WTC11 (cell line): ENCODE measurements at regions not wholly inside any gene's neighbourhood (a gene's known extent, or its start where the extent isn't known, plus 50 kb on each side); places are given as distances from the start of the nearest gene placed in this dataset.
A peak's percentile ranks its signal among the peaks of the same experiment; 100 is the strongest.

ENCODE experiments used
- ATAC-seq: fragments of 200-7000 bp; cut with Tn5 transposase; 2 replicates; pipeline ENCODE4 v1.10.0; 2021; ENCODE audit warnings: mild to moderate bottlenecking, moderate library complexity
- CTCF ChIA-PET: fragments of 300-600 bp; sonication (Branson Sonifier 250); formaldehyde crosslinking; loops from one replicate; lab custom pipeline; 2021; ENCODE audit warnings: antibody characterized with exemption; lab: Charles Lee
- POLR2A ChIA-PET: fragments of 350-600 bp; sonication (Branson Sonifier 250); formaldehyde crosslinking; loops from one replicate; lab custom pipeline; 2021; ENCODE audit warnings: antibody characterized with exemption; lab: Charles Lee
- DNase-seq: peaks from one replicate; pipeline ENCODE4 v3.0.0; 2021; ENCODE audit warnings: low spot score
- H3K27ac Mint-ChIP-seq: 2 replicates; pipeline ENCODE4 v1.8.0; 2021; ENCODE audit warnings: mixed read lengths
- H3K27me3 Mint-ChIP-seq: 2 replicates; pipeline ENCODE4 v1.8.0; 2021; ENCODE audit warnings: low read depth, mild to moderate bottlenecking, moderate library complexity, mixed read lengths
- H3K36me3 Mint-ChIP-seq: 2 replicates; pipeline ENCODE4 v1.8.0; 2021; ENCODE audit warnings: mixed read lengths
- H3K4me1 Mint-ChIP-seq: 2 replicates; pipeline ENCODE4 v1.8.0; 2022; ENCODE audit warnings: mixed read lengths
- H3K4me3 Mint-ChIP-seq: 2 replicates; pipeline ENCODE4 v1.8.0; 2021; ENCODE audit warnings: mild to moderate bottlenecking, moderate library complexity, mixed read lengths
- H3K9me3 Mint-ChIP-seq: 2 replicates; pipeline ENCODE4 v1.8.0; 2021; ENCODE audit warnings: mixed read lengths
- ATF1 ChIP-seq: sonication (generic); formaldehyde crosslinking; IDR thresholded peaks from 2 replicates; pipeline ENCODE4 v1.8.1; 2023; ENCODE audit warnings: mild to moderate bottlenecking, moderate library complexity, missing genetic modification reagents
- ATF2 ChIP-seq: sonication (generic); formaldehyde crosslinking; IDR thresholded peaks from 2 replicates; pipeline ENCODE4 v1.8.1; 2022; ENCODE audit warnings: low read depth, missing genetic modification reagents, borderline replicate concordance
- ATF3 ChIP-seq: sonication (generic); formaldehyde crosslinking; conservative IDR thresholded peaks from 2 replicates; pipeline ENCODE4 v1.8.1; 2022; ENCODE audit warnings: mild to moderate bottlenecking, missing genetic modification reagents
- CREM ChIP-seq: sonication (generic); formaldehyde crosslinking; IDR thresholded peaks from 2 replicates; pipeline ENCODE4 v1.8.1; 2022; ENCODE audit warnings: mild to moderate bottlenecking, missing genetic modification reagents, moderate library complexity
- E2F4 ChIP-seq: sonication (generic); formaldehyde crosslinking; IDR thresholded peaks from 2 replicates; pipeline ENCODE4 v1.8.1; 2022; ENCODE audit warnings: low read depth, mild to moderate bottlenecking, moderate library complexity, missing genetic modification reagents, borderline replicate concordance
- ELF4 ChIP-seq: sonication (generic); formaldehyde crosslinking; IDR thresholded peaks from 2 replicates; pipeline ENCODE4 v1.8.1; 2022; ENCODE audit warnings: low read depth, mild to moderate bottlenecking, moderate library complexity, missing genetic modification reagents
- EMX1 ChIP-seq: fragments of 250-450 bp; sonication (Bioruptor Pico); IDR thresholded peaks from 2 replicates; pipeline ENCODE4 v1.8.0; 2021; ENCODE audit warnings: mild to moderate bottlenecking
- ESRRA ChIP-seq: sonication (generic); formaldehyde crosslinking; IDR thresholded peaks from 2 replicates; pipeline ENCODE4 v1.8.1; 2022; ENCODE audit warnings: mild to moderate bottlenecking, missing genetic modification reagents, borderline replicate concordance
- FOXK1 ChIP-seq: sonication (generic); formaldehyde crosslinking; IDR thresholded peaks from 2 replicates; pipeline ENCODE4 v1.8.0; 2022; ENCODE audit warnings: mild to moderate bottlenecking, moderate library complexity, missing genetic modification reagents
- JAZF1 ChIP-seq: fragments of 250-450 bp; sonication (Bioruptor Pico); IDR thresholded peaks from 2 replicates; pipeline ENCODE4 v1.9.0; 2021; ENCODE audit warnings: moderate library complexity, mild to moderate bottlenecking, inconsistent platforms
- JUN ChIP-seq: sonication (generic); formaldehyde crosslinking; IDR thresholded peaks from 2 replicates; pipeline ENCODE4 v1.8.0; 2023; ENCODE audit warnings: mild to moderate bottlenecking, missing genetic modification reagents
- KAT7 ChIP-seq: sonication (generic); formaldehyde crosslinking; IDR thresholded peaks from 2 replicates; pipeline ENCODE4 v1.8.1; 2023; ENCODE audit warnings: missing genetic modification reagents, mild to moderate bottlenecking, borderline replicate concordance
- NFYB ChIP-seq: sonication (generic); formaldehyde crosslinking; conservative IDR thresholded peaks from 2 replicates; pipeline ENCODE4 v1.8.0; 2022; ENCODE audit warnings: low read depth, missing genetic modification reagents
- OVOL2 ChIP-seq: fragments of 250-450 bp; sonication (Bioruptor Pico); IDR thresholded peaks from 2 replicates; pipeline ENCODE4 v1.9.0; 2021; ENCODE audit warnings: mild to moderate bottlenecking, borderline replicate concordance
- PREB ChIP-seq: sonication (generic); formaldehyde crosslinking; IDR thresholded peaks from 2 replicates; pipeline ENCODE4 v1.8.1; 2022; ENCODE audit warnings: mild to moderate bottlenecking, missing genetic modification reagents, moderate library complexity, borderline replicate concordance
- RORB ChIP-seq: fragments of 250-450 bp; sonication (Bioruptor Pico); IDR thresholded peaks from 2 replicates; pipeline ENCODE4 v1.9.0; 2021; ENCODE audit warnings: mild to moderate bottlenecking
- SMAD3 ChIP-seq: sonication (generic); formaldehyde crosslinking; IDR thresholded peaks from 2 replicates; pipeline ENCODE4 v1.8.0; 2022; ENCODE audit warnings: missing genetic modification reagents, mild to moderate bottlenecking, borderline replicate concordance
- SP1 ChIP-seq: sonication (generic); formaldehyde crosslinking; conservative IDR thresholded peaks from 2 replicates; pipeline ENCODE4 v1.8.1; 2022; ENCODE audit warnings: missing genetic modification reagents
- TP53 ChIP-seq: sonication (generic); formaldehyde crosslinking; IDR thresholded peaks from 2 replicates; pipeline ENCODE4 v1.8.1; 2023; ENCODE audit warnings: mild to moderate bottlenecking, missing genetic modification reagents
- USF2 ChIP-seq: sonication (generic); formaldehyde crosslinking; IDR thresholded peaks from 2 replicates; pipeline ENCODE4 v1.8.1; 2023; ENCODE audit warnings: mild to moderate bottlenecking, missing genetic modification reagents, moderate library complexity
- ZBTB21 ChIP-seq: sonication (generic); formaldehyde crosslinking; IDR thresholded peaks from 2 replicates; pipeline ENCODE4 v1.8.1; 2023; ENCODE audit warnings: mild to moderate bottlenecking, missing genetic modification reagents, borderline replicate concordance
- ZMAT4 ChIP-seq: fragments of 250-450 bp; sonication (Bioruptor Pico); IDR thresholded peaks from 2 replicates; pipeline ENCODE4 v1.9.0; 2021; ENCODE audit warnings: mild to moderate bottlenecking
- ZNF232 ChIP-seq: sonication (generic); formaldehyde crosslinking; IDR thresholded peaks from 2 replicates; pipeline ENCODE4 v1.8.0; 2022; ENCODE audit warnings: mild to moderate bottlenecking, missing genetic modification reagents
- ZNF416 ChIP-seq: fragments of 250-450 bp; sonication (Bioruptor Pico); IDR thresholded peaks from 2 replicates; pipeline ENCODE4 v1.9.0; 2021; ENCODE audit warnings: mild to moderate bottlenecking, inconsistent platforms
- ZSCAN18 ChIP-seq: fragments of 250-450 bp; sonication (Bioruptor Pico); IDR thresholded peaks from 2 replicates; pipeline ENCODE4 v2.1.2; 2022; ENCODE audit warnings: mild to moderate bottlenecking, moderate library complexity

GRCh38 chr11:23679981-23680380 is 816.9 kb upstream of the LUZP2 start:
- ATAC-seq (no peak), DNase-seq (no peak)
- Mint-ChIP-seq H3K27me3 (no peaks in the 10 kb centered on the region), H3K9me3 (no peaks in the 10 kb centered on the region), H3K27ac (no peak overlapping the region), H3K4me3 (no peak overlapping the region), H3K36me3 (no peaks in the 10 kb centered on the region), H3K4me1 (peaks cover under 1% of the 10 kb centered on the region)
- CTCF ChIA-PET = interaction anchor here (0.9 kb wide), 1 partner anchor 140 kb away, joined by 3 read pairs; no protein-coding TSS in a partner anchor
- POLR2A ChIA-PET = no interaction called here
- TF ChIP-seq TP53 (no peak), ZSCAN18 (CRISPR knock-in tag) (no peak), NFYB (CRISPR knock-in tag) (no peak), ATF2 (CRISPR knock-in tag) (no peak), ZNF416 (no peak)

- peaks cover 5% of the 10 kb centered on the region for H3K4me1 Mint-ChIP-seq
- CTCF ChIA-PET = no interaction called here
- no peaks in the 10 kb centered on the region for H3K27me3 Mint-ChIP-seq
- TF ChIP-seq E2F4 (CRISPR knock-in tag) (no peak), ATF1 (no peak), ZBTB21 (CRISPR knock-in tag) (no peak), ZMAT4 (CRISPR knock-in tag) (no peak), KAT7 (CRISPR knock-in tag) (no peak), ELF4 (no peak)
- peak; percentile 62 for ATAC-seq
- no peaks in the 10 kb centered on the region for H3K36me3 Mint-ChIP-seq
- peak; percentile 11 for DNase-seq
- no peak overlapping the region for H3K4me3 Mint-ChIP-seq
- H3K27ac Mint-ChIP-seq = no peak overlapping the region
- POLR2A ChIA-PET = no interaction called here
- no peaks in the 10 kb centered on the region for H3K9me3 Mint-ChIP-seq
These were observed 816.2 kb upstream of the LUZP2 start for GRCh38 chr11:23680488-23681230.

GRCh38 chr11:23684701-23685100 is 812.2 kb upstream of the LUZP2 start:
- no peaks in the 10 kb centered on the region for H3K9me3 Mint-ChIP-seq
- no peak overlapping the region for H3K27ac Mint-ChIP-seq
- CTCF ChIA-PET = no interaction called here
- no peak for DNase-seq
- ATAC-seq = no peak
- H3K27me3 Mint-ChIP-seq = no peaks in the 10 kb centered on the region
- POLR2A ChIA-PET = no interaction called here
- H3K36me3 Mint-ChIP-seq = no peaks in the 10 kb centered on the region
- H3K4me1 Mint-ChIP-seq = peaks cover 11% of the 10 kb centered on the region
- no peak overlapping the region for H3K4me3 Mint-ChIP-seq
- TF ChIP-seq SP1 (CRISPR knock-in tag) (no peak), ZNF232 (CRISPR knock-in tag) (no peak), OVOL2 (CRISPR knock-in tag) (no peak), EMX1 (CRISPR knock-in tag) (no peak), RORB (CRISPR knock-in tag) (no peak), ESRRA (CRISPR knock-in tag) (no peak), SMAD3 (no peak), CREM (CRISPR knock-in tag) (no peak), ATF3 (CRISPR knock-in tag) (no peak), PREB (CRISPR knock-in tag) (no peak), JAZF1 (CRISPR knock-in tag) (no peak), FOXK1 (no peak), USF2 (CRISPR knock-in tag) (no peak), JUN (CRISPR knock-in tag) (no peak)
